COLO829 (cell line): ENCODE measurements at regions not wholly inside any gene's neighbourhood (a gene's known extent, or its start where the extent isn't known, plus 50 kb on each side); places are given as distances from the start of the nearest gene placed in this dataset.
"Not testable (repeated sequence)": the region's sequence is repeated elsewhere in the genome, so short reads cannot be mapped to it uniquely, and the experiment has no call there.

ENCODE experiments used
- DNase-seq: peaks from one replicate; pipeline ENCODE4 v3.0.0; 2012; ENCODE audit warnings: low spot score

DNA sequence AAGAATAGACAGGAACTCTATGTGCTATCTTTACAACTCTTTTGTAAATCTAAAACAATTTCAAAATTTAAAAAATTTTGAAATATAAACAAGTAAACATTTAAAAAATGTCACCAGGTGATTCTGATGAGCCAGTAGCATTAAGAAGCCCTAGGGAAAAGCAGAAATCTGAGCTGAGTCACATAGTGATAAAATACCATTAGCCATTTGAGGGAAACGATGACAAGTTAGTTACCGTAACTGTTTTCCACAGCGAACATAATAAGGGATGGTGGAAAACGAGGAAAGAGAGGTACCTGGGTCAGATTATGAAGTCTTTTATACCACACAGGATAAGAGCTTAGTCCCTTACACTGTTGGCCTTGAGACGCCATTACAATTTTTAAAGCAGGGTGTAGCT is 55.5 kb downstream of the PRR15 start:
- no peak for DNase-seq

DNA sequence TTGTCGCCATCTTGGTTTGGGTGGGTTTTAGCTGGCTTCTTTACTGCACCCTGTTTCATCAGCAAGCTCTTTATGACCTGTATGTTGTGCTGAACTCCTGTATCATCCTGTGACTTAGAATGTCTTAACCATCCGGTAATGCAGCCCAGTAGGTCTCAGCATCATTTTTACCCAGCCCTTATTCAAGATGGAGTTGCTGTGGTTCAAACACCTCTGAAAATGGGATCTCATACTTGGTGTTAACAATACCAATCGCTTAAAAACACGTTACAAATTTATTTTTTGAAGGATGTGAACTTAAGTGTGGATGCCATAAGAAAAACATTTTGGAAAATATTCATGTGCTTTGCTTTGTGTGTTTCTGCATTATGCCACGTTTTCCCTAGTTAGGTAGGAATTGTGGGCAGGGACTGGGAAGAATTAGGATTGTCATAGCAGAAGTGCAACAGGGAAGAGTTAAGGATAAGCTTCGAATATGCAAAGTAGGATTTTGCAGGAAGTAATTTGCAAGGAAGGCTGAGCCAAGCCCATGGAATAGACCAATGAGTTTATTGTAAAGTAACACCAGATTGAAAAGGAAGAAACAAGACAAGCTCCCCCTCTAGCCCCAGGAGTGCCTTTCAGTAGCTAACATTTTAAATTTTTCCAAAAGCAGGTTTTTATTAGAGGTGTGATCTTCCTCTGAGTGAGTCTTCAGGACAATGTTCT is 56.4 kb downstream of the PRR15 start:
- no peak for DNase-seq

DNA sequence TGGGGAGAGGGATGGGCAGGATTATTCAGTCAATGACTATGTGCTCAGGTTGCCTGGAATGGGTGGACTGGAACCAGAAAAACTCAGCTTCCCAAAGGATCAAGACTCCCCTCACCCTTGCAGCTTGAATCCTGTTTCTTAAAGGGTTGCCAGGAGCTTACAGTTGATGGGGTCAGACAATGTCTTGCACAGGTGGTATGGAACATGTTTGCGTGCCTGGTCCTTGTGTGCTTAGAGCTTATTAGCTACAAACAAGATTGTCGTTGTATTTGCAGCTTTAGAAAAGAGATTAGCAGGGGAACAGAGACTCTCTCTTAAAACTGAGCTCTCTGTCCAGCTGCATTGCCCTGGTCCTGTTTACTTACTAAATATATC is 56.9 kb downstream of the PRR15 start:
- DNase-seq, result no peak

DNA sequence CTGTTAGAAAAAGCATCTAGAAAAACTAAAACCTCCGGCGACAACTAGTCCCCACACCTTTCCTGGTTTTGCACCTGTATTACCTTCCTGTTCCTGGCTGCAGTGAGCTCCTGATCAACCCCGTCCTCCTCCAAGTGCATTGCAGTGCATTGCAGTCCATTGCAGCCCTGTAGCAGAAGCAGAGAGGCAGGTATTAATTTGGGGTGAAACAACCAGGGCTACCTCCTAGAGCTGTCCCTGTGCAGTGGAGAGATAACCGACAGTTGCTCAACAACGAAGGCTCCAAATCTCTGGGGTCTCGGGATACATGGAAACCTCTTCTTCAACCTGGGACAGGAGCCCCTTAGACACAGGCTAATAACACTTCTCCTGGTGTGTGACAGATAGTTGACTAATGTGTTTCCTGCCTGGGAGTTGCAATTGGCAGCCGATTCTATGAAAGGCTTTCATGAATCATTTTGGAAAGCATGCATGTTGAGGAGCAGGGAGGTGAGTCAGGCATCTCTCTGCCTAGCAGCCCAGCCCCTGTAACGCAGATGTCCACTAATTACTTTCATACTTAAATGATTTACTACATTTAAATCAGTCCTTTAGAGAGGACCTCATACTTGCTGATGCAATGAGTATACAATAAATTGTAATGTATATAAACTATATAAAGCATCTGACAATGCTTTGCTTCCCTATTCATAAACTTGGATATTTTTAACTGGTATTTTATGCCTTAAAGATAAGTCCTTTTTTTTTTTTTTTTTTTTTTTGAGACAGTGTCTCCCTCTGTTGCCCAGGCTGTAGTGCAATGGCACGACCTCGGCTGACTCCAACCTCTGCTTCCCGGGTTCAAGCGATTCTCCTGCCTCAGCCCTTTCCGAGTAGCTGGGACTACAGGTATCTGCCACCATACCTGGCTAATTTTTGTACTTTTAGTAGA is 59.0 kb downstream of the PRR15 start:
- peak; percentile 97 for DNase-seq

DNA sequence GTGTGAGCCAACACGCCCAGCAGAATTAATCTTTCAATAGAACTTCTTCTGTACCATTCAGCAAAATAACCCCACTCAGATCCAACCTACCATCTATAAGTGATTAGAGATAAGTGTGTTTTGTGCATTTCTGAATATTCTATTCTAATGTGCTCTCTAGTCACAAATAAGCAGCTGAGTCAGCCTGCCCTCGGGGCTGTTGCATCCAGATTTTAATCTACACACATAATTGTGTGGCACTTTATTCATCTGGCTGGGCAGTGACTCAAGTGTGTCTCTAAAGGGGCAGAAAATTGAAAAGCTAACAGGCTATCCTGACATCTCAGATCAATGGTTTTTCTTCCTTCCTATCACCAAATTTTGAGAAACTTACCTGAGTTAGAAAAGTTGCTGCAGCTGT is 60.3 kb downstream of the PRR15 start:
- peak; percentile 65 for DNase-seq

DNA sequence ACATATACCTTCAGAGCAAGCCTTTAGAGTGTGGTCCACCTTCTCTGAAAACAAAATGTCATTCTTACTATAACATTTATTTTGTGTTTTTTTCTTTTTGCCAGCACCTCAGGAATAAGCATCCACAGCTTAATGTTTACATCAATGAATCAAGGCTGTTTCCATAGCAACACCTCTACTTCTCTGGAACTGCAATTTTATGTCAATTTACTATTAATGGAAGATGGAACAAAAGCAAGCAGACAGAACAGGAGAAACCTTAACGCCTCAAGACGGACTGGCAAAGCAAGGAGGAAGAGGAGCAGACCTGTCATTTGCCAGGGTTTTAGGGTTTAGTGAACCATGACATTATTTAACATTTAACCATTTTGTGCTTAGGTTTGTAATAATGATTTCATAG is 63.1 kb downstream of the PRR15 start:
- no peak for DNase-seq

DNA sequence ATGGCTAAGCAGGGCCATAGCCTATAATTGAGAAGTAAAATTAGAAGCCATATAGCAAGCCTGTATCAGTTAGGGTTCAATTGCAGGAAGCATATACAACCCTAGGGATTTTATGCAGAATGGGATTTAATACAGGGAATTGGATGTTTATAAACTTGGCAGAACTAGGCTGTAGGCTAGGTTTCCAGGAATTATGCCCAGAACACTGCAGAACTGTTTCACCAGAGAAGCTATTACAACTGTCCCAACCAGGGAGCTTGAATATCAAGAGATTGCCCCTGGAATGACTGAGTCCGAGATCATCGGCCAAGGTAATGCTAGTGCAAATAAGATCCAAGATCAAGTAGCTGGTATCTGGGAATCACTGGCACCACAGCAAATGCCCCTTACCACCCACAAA is 64.0 kb downstream of the PRR15 start:
- no peak for DNase-seq

DNA sequence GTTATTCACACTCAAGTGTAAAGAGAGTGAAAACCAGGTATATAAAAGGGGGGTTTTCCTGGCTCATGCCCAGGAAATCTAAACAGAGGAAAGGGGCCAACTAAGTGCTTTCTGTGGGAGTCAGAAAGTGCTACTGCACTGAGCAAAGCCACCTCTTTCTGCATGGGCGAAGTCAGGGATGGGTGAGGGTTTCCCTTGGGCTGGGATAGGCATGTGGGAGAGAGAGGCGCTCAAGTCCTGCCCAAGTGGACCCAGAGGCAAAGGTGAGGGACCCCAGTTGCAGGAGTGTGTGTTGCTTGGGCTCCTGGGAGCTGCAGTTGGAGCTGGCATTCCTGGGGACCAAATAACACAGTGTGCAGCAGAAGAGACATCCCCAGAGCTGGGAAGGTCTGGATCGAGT is 65.9 kb downstream of the PRR15 start:
- no peak for DNase-seq

DNA sequence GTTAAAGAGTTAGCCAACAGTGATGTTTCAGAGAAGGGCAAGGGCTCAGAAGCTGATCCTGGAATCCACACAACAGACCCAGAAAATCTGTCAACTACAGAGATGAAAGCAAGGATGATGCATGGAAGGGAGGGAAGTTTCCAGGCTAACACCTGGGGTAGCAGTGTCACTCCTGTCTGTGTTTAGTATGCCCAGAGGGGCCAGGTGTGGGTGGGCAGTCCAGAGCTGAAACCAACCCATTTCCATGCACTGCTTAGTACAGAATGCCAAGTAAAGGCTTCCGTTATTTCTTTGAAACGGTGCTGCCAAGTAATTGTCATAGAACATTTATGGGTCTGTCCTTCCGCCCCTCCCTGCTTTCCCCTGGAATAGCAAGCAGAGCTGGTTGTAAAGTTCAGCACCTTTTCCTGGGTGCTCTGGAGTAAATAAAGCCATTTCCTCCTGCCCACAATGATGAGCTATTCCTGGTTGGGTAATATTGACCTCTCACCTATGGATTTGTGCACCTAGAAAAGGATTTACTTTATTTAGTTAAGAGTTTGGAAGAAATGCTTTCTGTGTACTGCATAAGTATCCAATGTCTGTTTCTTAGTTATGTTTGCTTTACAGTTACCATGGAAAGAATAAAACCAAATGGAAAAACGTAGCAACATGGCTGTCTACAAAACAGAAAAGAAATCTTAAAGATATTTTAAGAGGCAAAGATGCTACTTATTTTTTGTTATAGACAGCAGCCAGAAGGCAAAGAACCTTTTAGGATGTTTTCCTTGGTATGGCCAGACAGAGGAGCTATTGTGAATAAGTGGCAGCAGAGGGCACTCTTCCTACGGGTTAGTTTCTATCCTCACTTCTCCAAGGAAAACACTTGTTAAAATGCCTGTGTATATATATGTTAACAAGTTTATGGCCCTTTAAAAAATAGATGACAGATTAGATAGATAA is 71.7 kb downstream of the PRR15 start:
- peak; percentile 47 for DNase-seq

DNA sequence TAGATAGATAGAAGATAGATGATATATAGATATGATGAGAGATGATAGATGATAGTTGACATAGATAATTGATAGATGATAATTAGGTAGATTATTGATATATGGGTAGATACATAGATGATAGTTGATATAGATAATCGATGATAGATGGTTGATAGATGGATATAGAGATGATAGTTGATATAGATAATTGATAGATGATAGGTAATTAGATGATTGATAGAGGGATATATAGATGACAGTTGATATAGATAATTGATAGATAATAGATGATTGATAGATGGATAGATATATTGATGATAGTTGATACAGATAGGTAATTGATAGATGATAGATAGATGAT is 72.3 kb downstream of the PRR15 start:
- no peak for DNase-seq

DNA sequence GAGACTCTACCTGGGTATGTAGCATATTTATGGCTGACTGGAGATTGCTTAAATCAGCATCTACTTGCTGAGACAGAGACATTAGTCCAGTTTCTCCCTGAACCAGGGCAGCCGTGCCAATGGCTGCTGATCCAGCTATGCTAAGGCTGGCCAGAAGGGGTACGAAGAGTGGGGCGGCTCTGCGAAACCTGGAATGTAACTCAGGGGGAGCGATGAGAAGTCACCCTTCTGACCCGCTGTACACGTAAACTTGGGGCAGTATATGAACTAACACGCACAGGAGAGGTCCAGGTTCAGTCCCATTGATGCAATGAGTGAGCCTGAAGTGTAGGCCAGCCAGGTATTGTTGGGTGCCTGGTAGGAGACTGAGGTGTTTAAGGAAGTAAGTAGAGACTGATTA is 73.7 kb downstream of the PRR15 start:
- DNase-seq, result no peak

DNA sequence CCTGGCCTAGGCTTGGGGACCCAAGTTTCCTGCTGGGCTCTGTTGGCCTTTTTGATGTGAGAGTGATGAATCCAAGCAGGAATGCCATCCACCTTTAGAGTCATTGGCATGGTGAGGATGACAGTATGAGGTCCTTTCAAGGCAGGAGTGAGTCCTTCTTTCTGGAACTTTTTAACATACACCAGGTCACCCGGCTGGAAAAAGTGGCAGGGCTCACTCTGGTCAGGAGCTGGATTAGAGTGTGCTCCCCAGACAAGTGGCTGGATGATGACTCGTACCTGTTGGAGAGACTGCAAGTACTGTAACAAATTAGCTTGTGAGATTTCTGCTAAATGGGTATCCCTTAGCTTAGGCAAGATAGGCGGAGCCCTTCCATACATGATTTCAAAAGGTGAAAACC is 75.2 kb downstream of the PRR15 start:
- DNase-seq, result not testable (repeated sequence)

DNA sequence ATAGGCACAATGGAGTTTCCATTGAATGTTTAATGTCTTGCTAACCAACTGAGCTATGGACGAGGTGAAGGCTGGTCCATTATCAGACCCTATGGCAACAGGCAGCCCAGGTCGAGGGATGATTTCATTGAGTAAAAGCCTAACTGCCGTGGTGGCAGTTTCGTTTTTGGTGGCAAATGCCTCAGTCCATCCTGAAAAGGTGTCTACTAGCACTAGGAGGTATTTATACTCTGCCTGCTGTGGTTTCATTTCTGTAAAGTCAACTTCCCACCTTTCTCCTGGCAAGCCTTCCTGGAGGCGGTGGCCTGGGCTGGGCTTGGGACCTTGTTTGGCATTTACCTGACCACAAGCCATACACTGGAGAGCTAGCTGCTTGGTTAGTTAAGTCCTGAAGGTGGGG is 75.8 kb downstream of the PRR15 start:
- no peak for DNase-seq

DNA sequence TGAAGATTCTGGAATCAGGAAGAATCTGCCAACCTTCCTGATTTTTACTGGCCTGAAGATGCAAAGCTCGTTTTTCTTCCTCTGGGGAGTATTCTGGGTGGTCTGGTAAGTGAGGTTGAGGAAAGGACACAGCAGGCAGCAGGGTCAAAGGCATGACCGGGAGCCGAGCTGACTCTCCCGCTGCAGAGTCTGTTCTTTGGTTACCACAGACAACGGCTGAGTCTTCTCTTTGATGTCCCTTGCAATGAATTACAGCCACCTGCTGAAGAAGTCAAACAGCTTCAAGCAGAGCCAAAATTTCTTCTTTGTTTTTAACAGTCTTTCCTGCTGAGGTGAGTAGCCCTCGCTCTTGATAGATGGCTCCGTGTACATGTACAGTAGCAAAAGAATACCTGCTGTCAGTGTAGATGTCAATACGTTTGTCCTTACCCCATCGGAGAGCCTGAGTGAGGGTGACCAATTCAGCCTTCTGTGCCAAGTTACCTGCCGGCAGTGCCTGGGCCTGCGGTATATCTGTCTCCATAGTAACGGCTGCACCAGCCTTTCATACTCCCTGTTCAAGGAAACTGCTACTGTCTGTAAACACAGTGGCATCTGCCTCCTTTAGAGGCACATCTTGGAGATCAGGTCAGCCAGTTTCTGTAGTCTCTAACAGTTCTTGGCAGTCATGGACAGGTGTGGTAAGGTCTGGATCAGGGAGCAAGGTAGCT is 76.4 kb downstream of the PRR15 start:
- no peak for DNase-seq

DNA sequence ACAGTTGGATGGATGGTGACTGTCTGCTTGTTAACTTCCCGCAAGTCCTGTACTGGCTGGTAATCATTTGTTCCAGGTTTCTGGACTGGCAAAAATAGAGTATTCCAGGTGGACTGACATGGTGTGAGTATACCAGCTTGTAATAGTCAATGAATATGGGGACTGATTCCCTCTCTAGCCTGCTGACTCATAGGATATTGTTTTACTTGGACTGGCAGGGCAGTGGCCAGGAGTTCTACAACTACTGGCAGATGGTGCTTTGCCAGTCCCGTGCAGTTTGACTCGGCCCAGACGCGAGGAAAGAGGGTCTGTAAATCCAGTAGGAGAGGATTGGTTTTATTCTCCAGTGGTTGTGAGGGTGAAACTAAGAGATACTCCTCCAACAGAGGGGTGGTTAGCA is 78.0 kb downstream of the PRR15 start:
- no peak for DNase-seq

DNA sequence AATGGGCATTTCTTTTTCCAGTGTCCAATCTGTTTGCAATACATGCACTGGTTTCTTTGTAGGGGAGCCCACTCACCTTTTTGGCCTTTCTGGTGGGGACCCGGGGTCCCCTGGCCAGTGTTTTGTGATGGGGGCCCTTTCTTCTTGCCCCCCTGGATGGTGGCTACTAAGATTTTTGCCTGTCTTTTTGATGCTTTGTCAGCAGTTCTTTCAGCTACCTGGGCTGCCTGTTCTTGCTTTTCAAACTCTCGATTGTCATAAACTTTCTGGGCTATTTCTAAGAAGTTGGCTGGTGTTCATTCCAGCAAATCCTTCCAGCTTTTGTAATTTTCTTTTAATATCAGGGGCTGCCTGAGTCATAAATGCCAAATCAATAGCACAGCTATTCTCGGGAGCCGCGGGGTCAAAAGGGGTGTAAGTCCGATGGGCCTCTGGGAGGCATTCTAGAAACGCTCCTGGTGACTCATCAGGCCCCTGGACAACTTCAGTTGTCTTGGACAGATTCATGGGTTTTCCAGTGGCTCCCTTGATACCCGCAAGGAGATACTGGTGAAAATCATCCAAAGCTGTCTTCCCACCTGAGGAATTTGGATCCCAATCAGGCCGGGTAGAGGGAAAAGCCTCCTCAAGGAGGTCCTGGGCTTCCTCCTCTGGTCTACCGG is 79.0 kb downstream of the PRR15 start:
- no peak for DNase-seq

DNA sequence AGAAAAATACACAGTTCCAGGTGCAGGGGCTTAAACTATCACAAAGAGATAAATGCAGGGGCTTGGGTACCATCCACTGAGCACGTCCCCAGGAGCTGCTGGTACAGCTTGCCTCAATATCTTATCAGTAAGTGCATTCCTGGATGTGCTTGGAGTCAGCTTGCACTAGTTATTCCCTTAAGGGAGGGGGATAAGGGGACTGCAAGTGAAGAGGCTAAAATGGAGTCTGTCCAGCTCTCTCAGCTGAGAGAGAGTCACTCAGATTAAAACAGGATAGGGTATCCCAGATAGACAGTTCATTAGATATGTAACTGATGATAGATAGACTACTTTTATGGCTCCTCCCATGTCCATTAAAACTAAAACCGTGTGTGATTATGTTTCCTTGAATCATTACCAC is 82.5 kb downstream of the PRR15 start:
- DNase-seq, result not testable (repeated sequence)

DNA sequence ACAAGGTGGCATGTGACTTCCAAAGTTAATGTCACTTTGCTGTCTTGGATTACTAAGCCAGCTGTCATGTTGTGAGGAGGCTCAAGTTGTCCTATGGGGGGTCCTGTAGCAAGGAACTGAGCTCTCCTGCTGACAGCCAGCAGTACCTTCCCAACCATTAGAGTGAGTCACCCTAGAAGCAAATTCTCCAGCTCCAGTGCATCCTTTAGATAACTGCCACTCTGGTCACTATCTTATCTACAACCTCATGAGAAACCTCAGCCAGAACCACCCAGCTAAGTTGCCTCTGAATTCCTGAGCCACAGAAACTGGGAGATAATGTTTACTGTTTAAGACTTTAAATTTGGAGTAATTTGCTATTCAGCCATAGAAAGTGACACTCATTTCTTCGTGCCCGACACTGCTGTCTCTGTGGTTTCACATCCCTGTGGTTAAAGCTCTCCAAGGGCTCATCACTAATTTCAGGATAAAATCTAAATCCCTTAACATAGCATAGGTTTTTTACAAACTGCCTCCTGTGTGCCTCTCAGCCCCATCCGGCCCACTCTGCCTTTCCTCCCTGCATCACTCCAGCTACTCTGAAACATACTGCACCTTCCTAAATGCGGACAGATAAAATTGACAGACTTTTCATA is 83.5 kb downstream of the PRR15 start:
- no peak for DNase-seq

DNA sequence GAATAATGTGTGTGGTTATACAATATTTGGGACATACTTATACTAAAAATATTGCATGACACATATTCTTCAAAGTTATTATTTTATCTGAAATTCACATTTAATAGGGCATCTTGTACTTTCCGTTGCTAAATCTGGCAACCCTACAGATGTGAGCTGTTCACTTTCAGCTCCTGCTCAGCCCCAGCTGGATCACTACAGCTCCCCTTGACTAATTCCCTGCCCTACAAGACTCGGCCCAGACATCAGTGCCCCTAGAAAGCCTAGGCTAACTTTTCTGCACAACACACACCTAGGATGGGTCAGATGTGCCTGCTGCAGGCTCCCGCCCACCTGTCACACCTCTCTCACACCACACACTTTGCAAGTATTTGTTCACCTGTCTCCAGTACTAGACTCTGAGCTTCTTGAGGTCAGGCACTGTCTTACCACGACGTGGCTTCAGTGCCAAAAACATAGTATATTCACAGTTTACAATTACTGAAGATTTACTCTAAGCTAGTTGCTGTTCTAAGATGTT is 84.1 kb downstream of the PRR15 start:
- not testable (repeated sequence) for DNase-seq

DNA sequence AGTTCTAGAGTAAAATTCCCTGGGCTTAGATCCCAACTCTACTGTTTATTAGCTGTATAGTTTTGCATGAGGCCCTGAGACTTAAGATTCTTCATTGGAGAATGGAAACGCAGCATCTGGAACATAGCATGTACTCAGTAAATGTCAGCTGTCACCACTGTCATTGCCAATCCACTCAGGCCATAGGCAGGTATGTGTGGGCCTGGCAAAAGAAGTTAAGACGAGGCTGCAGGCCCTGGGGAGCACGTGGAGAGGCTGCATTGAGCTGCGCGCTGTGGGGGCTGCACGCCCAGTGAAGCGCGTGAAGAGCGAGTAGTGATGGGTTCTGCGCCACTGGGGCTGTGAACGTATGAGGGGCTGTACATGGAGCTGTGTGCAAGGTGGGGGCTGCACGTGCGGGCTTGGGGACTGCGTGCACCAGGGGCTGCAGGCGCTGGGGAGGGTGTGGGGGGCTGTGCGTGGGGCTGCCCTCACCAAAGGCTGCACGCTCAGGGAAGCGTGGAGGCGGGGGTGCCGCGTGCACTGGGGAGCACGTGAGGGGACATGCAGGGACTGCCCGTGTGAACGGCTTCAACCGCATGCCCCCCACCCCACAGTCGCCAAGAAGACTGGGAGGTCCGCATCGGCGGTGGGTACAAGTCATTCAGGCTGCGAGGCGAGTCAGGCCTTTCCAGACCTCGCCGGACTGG is 85.5 kb downstream of the PRR15 start:
- DNase-seq, result no peak
